ENCODE measurements at regions not wholly inside any gene's neighbourhood (a gene's known extent, or its start where the extent isn't known, plus 50 kb on each side); places are given as distances from the start of the nearest gene placed in this dataset.

DNA sequence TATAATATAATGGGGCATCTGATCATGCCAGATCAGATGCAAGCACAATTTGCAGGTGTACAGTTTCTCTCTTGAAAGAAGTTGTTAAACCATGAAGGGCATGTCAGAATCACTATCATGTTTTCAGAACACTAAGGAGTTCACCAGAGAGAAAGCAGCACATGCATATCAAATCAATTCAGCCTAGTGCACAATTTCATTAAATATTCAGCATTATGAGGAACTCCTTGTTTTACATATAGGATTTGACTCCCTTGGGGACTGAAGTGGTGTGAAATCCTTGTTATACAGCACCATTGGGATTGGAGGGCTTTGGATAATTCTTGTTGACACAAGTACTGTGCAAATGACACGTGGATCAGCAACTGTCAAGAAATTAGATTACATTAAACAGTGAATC lies 562.1 kb upstream of the KLHL29 start (continued):
- TF ChIP-seq, protein P1, sequence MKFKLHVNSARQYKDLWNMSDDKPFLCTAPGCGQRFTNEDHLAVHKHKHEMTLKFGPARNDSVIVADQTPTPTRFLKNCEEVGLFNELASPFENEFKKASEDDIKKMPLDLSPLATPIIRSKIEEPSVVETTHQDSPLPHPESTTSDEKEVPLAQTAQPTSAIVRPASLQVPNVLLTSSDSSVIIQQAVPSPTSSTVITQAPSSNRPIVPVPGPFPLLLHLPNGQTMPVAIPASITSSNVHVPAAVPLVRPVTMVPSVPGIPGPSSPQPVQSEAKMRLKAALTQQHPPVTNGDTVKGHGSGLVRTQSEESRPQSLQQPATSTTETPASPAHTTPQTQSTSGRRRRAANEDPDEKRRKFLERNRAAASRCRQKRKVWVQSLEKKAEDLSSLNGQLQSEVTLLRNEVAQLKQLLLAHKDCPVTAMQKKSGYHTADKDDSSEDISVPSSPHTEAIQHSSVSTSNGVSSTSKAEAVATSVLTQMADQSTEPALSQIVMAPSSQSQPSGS (CRISPR knock-in tag; IDR thresholded peaks at IDR 0.05; ENCODE audit: borderline replicate concordance, low read depth) = no peak
- no peak for TF ChIP-seq ZNF219 (CRISPR knock-in tag; IDR thresholded peaks at IDR 0.05; ENCODE audit: borderline replicate concordance)
- TF ChIP-seq NFATC4 (CRISPR knock-in tag; IDR thresholded peaks at IDR 0.05) = no peak
- TF ChIP-seq, protein P2, sequence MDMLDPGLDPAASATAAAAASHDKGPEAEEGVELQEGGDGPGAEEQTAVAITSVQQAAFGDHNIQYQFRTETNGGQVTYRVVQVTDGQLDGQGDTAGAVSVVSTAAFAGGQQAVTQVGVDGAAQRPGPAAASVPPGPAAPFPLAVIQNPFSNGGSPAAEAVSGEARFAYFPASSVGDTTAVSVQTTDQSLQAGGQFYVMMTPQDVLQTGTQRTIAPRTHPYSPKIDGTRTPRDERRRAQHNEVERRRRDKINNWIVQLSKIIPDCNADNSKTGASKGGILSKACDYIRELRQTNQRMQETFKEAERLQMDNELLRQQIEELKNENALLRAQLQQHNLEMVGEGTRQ (CRISPR knock-in tag; IDR thresholded peaks at IDR 0.05) = no peak
- no peak for TF ChIP-seq ZBTB21 (CRISPR knock-in tag; IDR thresholded peaks at IDR 0.05; ENCODE audit: borderline replicate concordance)
- no peak for TF ChIP-seq ATF1 (CRISPR knock-in tag; IDR thresholded peaks at IDR 0.05)
- TF ChIP-seq ELF4 (CRISPR knock-in tag; IDR thresholded peaks at IDR 0.05; ENCODE audit: low read depth) = no peak

DNA sequence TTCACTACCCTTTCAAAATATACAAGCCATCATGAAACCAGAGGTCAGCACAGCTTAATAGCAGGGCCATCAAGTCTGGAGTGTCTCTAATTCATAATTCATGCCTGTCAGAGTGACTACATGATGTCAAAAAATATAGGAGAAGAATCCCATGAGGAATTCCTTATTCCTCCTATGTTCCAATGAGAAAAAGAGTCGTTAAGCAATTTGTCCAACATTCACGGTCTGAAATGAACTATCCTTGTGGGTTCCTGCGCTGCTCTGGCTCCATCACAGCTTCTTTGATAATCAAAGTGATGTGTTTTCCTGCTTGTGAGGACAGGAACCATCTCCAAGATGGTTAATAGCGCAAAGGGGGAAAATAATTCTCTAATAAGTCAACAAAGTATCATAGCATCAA lies 560.4 kb upstream of the KLHL29 start:
- no peaks in the 10 kb centered on the region for H3K36me3 Mint-ChIP-seq
- ATAC-seq (no peak), DNase-seq (ENCODE audit: low spot score) (no peak)
- CTCF ChIA-PET = no interaction called here
- H3K9me3 Mint-ChIP-seq = peaks cover 9% of the 10 kb centered on the region; the same call in 1 of the 2 replicates
- H3K27ac Mint-ChIP-seq = no peak overlapping the region
- TF ChIP-seq, protein P3, sequence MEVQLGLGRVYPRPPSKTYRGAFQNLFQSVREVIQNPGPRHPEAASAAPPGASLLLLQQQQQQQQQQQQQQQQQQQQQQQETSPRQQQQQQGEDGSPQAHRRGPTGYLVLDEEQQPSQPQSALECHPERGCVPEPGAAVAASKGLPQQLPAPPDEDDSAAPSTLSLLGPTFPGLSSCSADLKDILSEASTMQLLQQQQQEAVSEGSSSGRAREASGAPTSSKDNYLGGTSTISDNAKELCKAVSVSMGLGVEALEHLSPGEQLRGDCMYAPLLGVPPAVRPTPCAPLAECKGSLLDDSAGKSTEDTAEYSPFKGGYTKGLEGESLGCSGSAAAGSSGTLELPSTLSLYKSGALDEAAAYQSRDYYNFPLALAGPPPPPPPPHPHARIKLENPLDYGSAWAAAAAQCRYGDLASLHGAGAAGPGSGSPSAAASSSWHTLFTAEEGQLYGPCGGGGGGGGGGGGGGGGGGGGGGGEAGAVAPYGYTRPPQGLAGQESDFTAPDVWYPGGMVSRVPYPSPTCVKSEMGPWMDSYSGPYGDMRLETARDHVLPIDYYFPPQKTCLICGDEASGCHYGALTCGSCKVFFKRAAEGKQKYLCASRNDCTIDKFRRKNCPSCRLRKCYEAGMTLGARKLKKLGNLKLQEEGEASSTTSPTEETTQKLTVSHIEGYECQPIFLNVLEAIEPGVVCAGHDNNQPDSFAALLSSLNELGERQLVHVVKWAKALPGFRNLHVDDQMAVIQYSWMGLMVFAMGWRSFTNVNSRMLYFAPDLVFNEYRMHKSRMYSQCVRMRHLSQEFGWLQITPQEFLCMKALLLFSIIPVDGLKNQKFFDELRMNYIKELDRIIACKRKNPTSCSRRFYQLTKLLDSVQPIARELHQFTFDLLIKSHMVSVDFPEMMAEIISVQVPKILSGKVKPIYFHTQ (CRISPR knock-in tag; IDR thresholded peaks at IDR 0.05) = no peak
- TF ChIP-seq ESRRA (CRISPR knock-in tag; IDR thresholded peaks at IDR 0.05; ENCODE audit: borderline replicate concordance) = no peak
- TF ChIP-seq, protein P4, sequence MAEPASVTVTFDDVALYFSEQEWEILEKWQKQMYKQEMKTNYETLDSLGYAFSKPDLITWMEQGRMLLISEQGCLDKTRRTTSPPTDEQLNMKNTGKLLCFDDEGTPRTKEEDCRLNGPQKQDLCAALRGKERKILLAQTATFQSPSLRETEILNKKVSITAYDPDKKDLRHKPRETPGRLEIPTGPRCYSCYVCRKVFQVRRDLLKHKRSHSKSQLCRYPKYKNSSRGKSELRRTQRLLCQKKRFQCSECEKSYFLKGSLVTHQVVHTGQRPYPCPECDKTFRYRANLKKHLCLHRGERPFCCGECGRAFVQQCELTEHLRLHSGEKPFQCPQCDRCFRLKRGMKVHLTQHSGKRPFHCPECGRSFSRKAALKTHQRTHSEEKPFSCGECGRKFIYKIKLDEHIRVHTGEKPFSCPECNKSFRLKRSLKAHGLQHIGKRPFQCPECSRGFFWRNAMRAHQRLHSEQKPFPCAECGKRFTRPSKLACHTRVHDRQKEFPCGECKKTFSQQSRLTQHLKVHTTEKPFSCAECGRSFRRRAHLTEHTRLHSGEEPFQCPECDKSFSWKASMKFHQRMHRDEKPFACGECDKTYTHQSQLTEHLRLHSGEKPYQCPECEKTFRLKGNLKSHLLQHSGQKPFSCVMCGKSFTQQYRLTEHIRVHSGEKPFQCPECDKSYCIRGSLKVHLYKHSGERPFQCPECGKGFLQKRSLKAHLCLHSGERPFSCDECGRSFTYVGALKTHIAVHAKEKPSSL (CRISPR knock-in tag; conservative IDR thresholded peaks at IDR 0.05) = no peak
- TF ChIP-seq, protein P5, sequence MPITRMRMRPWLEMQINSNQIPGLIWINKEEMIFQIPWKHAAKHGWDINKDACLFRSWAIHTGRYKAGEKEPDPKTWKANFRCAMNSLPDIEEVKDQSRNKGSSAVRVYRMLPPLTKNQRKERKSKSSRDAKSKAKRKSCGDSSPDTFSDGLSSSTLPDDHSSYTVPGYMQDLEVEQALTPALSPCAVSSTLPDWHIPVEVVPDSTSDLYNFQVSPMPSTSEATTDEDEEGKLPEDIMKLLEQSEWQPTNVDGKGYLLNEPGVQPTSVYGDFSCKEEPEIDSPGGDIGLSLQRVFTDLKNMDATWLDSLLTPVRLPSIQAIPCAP (CRISPR knock-in tag; IDR thresholded peaks at IDR 0.05) = no peak
- no peak for TF ChIP-seq CBFB (CRISPR knock-in tag; IDR thresholded peaks at IDR 0.05; ENCODE audit: low read depth)
- no peak for TF ChIP-seq FOXJ3 (CRISPR knock-in tag; IDR thresholded peaks at IDR 0.05; ENCODE audit: borderline replicate concordance)
- TF ChIP-seq ZNF317 (CRISPR knock-in tag; IDR thresholded peaks at IDR 0.05; ENCODE audit: borderline replicate concordance, low read depth) = no peak
- TF ChIP-seq NFATC4 (CRISPR knock-in tag; IDR thresholded peaks at IDR 0.05) = no peak
- TF ChIP-seq ZNF416 (CRISPR knock-in tag; IDR thresholded peaks at IDR 0.05) = no peak
- TF ChIP-seq, protein P6, sequence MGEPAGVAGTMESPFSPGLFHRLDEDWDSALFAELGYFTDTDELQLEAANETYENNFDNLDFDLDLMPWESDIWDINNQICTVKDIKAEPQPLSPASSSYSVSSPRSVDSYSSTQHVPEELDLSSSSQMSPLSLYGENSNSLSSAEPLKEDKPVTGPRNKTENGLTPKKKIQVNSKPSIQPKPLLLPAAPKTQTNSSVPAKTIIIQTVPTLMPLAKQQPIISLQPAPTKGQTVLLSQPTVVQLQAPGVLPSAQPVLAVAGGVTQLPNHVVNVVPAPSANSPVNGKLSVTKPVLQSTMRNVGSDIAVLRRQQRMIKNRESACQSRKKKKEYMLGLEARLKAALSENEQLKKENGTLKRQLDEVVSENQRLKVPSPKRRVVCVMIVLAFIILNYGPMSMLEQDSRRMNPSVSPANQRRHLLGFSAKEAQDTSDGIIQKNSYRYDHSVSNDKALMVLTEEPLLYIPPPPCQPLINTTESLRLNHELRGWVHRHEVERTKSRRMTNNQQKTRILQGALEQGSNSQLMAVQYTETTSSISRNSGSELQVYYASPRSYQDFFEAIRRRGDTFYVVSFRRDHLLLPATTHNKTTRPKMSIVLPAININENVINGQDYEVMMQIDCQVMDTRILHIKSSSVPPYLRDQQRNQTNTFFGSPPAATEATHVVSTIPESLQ (CRISPR knock-in tag; IDR thresholded peaks at IDR 0.05) = no peak
- TF ChIP-seq JAZF1 (CRISPR knock-in tag; IDR thresholded peaks at IDR 0.05) = no peak
- no peak for TF ChIP-seq JUN (CRISPR knock-in tag; IDR thresholded peaks at IDR 0.05)
- TF ChIP-seq EMX1 (CRISPR knock-in tag; IDR thresholded peaks at IDR 0.05) = no peak
- TF ChIP-seq, protein P7, sequence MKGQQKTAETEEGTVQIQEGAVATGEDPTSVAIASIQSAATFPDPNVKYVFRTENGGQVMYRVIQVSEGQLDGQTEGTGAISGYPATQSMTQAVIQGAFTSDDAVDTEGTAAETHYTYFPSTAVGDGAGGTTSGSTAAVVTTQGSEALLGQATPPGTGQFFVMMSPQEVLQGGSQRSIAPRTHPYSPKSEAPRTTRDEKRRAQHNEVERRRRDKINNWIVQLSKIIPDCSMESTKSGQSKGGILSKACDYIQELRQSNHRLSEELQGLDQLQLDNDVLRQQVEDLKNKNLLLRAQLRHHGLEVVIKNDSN (CRISPR knock-in tag; IDR thresholded peaks at IDR 0.05) = no peak
- TF ChIP-seq ZNF671 (CRISPR knock-in tag; IDR thresholded peaks at IDR 0.05) = no peak
- no peak for TF ChIP-seq CREM (CRISPR knock-in tag; IDR thresholded peaks at IDR 0.05)
- TF ChIP-seq FOXP1 (CRISPR knock-in tag; IDR thresholded peaks at IDR 0.05; ENCODE audit: borderline replicate concordance) = no peak
- H3K4me3 Mint-ChIP-seq = no peak overlapping the region
- POLR2A ChIA-PET = no interaction called here
- H3K4me1 Mint-ChIP-seq = peaks cover 7% of the 10 kb centered on the region
- no peaks in the 10 kb centered on the region for H3K27me3 Mint-ChIP-seq (ENCODE audit: low read depth)

All from WTC11 (cell line).